ENCODE measurements at regions not wholly inside any gene's neighbourhood (a gene's known extent, or its start where the extent isn't known, plus 50 kb on each side); places are given as distances from the start of the nearest gene placed in this dataset.

GRCh38 chr13:95494082-95494681 is 58.3 kb upstream of the CLDN10 start:
- no peak overlapping the region for H3K4me3 ChIP-seq (ENCODE audit: low read depth, low read length)

- no peak overlapping the region for H3K4me3 ChIP-seq (ENCODE audit: low read depth, low read length)
Measured at GRCh38 chr13:95496485-95496884, 56.0 kb upstream of the CLDN10 start.

GRCh38 chr13:95497381-95497807 is 55.1 kb upstream of the CLDN10 start:
- no peak overlapping the region for H3K4me3 ChIP-seq (ENCODE audit: low read depth, low read length)

- H3K4me3 ChIP-seq (ENCODE audit: low read depth, low read length): no peak overlapping the region
Measured at GRCh38 chr13:95498886-95499285, 53.6 kb upstream of the CLDN10 start.

GRCh38 chr13:95499811-95500712 is 52.5 kb upstream of the CLDN10 start:
- H3K4me3 ChIP-seq (ENCODE audit: low read depth, low read length): no peak overlapping the region

- H3K4me3 ChIP-seq (ENCODE audit: low read depth, low read length): no peak overlapping the region
Measured at GRCh38 chr13:95502216-95502615, 50.3 kb upstream of the CLDN10 start.

Measured in iPS-11a (cell line).